M059J (cell line): ENCODE measurements at regions not wholly inside any gene's neighbourhood (a gene's known extent, or its start where the extent isn't known, plus 50 kb on each side); places are given as distances from the start of the nearest gene placed in this dataset.

ENCODE experiments used
- DNase-seq: peaks from one replicate; pipeline ENCODE4 v3.0.0-alpha.2; 2012; ENCODE audit warnings: low read depth

DNA sequence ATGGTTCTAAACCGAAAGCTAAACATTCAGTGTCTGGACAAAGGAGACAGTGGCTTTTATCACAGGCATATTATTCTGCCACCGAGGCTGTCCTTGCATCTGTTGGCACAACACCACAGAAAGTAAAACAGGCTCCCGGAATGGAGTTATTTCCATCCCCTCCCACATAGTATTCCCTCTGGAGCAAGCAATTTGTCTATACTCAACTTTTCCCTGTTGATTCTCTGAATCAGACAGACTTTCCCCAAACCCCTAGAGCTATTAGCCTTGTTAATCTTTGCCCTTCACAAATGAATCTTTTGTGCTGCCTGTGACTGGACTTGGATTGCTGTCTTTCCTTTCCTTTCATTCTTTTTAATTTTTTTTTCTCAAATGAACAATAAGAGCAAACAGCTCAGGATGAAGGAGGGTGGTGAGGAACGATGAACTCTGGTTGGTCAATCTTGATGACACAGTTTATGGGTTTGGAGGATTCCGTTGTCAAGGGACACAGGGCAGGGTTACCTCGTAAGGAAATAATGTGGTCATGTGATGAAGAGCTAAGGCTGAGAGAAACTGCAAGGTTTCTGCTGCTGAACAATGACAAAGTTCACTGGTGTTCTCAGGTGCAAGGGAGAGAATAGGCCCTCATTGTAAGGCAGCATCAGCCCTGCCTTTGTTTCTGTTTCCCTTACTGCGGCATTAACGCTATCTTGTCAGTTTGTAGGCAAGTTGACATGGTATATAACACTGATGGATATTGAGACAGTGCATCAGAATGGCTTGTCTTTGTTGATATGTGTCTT, 275.0 kb upstream of the BMP2 start:
- DNase-seq, result peak; percentile 65

DNA sequence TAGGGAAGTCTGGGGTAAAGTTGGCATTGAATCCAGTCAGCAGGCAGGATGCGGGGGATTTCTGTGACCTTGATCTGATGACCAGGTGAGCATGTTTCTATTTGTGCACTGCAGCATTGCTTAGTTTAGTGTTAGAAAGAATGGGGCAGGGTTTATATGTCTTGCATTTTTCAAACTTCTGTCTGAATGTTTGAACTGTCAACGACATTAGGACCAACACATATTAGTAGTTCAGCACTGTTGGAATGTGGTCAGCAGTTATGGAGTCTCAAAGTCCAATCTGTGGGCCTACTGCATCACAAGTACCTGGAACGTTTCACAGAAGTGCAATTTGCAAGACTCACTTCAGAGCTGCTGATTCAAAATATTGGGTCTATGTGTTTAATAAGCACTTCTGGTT, 276.6 kb upstream of the BMP2 start:
- no peak for DNase-seq

DNA sequence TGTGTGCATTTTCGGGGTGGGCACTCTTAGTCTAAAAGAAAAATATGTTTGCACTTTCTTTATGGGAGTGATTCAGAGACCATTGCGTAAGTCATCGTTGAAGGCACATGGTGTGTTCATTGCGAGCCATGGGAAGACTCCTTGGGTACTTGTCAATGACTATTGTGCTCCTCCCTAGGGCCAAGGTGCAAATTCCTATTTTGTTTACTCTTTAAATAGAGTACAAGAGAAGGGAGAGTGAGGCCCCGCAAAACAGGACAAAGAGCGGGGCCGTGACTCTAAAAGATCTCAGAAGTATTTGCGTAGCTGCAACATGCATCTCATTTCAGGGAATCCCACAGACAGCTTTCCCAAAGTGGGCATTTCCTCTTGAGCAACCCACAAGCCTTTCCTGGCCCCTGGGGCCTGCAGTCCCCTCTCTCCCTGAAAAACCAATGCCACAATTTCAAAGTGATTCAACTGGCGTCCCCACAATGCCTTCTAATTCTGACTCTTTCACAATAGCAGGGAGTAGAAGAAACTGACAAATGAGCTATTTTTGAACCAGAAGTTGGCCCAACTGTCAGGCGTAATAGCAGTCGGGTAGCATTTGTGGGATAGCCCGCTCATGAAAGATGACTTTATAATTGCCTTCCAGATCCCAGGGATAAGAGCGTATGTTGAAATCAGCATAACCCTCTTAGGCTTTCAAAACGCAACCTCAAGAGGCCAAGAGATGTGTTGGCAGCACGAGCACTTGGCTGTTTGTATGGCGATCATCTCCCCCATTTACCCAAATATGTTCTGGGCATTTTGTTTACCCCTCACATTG, 277.9 kb upstream of the BMP2 start:
- DNase-seq, result peak; percentile 55

DNA sequence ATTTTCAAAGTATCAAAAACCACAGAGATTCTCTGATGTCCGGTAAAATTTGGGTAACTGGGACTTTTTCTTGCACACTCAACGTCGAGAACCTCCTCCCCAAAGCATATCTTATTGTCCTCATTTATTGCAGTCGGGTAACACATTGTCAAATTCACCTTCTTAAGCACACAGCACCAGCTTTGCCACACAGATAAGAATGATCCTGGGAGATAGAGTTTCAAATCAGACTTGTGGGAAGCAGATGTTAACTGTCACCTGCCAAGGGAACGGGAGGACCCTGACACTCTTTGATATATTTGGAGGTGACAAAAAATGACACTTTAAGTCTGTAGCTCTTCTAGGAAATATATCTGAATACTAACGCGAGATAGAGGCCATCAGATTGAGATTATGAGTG, 282.1 kb upstream of the BMP2 start:
- DNase-seq, result no peak

DNA sequence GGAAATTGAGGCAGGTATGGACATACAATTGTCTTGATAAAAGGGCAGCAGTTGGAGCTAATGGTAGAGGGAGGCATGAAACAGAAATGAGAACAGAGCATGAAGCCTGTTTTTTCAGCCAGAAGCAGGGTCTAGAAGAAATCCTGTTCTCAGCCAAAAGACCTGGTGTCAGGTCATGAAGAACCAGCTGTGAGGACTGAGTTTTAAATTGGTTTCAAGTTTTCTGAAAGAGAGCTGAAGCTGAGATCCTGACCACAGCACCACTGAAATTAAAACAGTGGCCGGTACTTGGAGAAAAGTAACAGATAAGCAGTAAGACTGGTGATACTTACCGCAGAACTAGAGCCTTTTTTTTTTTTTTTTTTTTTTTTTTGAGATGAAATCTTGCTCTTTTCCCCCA, 283.8 kb upstream of the BMP2 start:
- DNase-seq, result no peak

DNA sequence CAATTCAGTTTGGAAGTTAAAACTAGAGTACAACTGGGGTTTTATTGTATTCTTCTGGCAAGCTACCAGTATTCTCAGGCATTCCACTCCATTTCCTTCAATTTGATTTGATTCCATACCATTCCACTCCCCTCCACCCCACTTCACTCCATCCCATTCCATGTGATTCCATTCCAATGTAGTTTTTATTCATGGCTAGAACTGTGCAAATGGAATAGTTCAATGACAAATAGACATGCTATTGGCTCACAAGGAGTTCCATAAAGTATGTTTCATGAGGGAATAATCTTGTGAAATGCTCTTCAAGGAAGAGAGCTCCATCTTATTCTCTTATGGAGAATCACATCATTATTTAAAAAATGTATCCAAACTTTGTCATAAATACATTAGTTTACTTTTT, 285.0 kb upstream of the BMP2 start:
- no peak for DNase-seq

DNA sequence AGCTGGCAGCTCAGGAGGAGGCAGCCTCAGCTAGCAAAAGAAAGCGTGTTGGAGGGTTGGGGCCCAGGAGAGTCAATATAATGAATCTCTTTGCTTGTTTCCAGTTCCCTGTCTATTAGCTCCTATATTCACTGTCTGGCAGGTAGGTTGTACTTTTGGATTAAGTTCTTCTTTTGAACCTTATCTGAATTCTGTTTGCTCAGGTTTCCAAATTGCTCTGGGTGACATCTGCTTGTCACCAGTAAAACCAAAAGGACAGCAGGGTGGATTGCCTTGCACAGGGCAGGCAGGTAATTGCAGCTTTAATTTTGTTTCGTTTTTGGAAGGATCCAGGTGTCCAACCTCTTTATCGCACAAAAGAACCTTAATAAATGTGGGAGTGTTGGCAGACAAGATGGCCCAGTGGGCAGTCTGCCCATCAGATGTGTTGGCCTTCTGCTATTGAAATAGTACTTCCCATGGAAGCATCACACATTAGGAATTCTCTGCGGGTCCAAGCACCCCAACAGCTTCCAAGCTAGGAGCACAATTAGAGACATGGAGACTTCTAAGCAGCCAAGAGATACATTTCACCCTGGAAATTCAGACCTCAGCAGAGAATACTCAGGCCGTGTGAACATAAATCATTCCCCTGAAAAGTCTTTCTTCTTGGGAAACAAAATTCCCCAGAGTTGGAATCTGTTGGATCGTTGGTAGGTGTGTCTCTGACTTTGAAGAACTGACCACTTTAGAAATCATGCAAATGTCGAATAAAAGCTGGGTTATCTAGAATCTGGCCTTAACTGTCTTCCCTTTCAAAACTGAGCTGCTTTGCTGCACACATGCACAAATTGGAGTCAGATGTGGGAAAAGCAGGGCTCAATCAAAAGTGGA, 286.9 kb upstream of the BMP2 start:
- DNase-seq, result no peak

DNA sequence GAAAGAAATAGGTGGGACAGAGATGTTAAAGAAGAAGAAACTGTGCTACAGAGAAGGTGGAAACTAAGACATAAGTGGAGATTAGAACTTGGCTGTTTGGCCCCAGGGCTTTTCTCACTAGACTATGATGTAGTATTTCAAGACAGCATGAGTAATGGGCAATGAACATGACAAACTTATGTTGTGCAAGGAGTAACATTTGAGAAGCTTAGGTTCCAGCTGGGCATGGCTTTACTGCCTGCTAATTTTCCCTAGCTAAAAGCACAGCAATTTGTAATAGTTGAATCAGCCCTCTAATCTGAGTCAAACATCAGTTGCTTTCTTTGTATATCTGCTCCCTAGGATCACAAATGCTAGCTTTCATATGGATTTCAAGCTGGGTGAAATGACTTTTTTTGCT, 294.3 kb upstream of the BMP2 start:
- peak; percentile 81 for DNase-seq

DNA sequence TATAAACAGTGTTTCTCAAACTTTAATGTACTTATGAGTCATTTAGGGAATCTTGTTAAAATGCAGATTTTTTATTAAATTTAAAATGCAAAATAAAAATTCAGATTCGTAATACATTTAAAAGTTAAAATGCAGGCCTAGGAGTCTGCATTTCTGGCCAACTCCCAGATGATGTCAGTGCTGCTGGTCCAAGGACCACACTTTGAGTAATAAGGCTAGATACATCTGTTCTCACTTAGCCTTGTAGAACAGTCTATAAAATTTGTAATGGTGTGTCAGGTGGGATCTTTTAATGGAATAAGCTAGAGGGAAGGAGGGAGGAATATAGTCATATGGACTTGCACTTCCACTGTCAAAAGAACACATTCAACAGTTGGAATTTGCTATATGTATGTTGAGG, 295.6 kb upstream of the BMP2 start:
- DNase-seq, result no peak

DNA sequence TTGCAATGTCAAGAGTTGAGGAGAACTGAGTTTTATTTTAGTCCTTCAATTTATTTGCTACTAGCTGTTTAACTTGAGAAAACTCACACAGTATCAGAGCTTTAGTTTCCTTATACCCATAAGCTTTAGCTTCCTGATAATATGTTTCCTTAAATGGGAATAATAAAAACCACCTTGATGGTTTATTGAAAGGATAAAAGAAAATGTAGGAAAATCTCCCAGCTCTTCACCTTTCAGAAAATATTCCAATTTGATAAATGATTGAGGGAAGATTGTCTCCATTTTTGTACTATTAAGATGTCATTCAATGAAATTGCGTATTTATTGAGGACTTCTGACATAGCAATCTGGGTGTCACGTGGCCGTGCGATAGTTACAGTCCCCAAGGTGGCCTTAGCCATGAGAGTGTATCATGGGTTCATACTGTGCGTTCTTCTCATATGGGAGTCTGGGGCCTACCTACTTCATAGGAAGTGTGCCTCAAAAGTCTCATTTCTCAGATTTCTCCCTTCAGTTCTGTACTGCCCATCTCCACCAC, 296.3 kb upstream of the BMP2 start:
- DNase-seq, result no peak

DNA sequence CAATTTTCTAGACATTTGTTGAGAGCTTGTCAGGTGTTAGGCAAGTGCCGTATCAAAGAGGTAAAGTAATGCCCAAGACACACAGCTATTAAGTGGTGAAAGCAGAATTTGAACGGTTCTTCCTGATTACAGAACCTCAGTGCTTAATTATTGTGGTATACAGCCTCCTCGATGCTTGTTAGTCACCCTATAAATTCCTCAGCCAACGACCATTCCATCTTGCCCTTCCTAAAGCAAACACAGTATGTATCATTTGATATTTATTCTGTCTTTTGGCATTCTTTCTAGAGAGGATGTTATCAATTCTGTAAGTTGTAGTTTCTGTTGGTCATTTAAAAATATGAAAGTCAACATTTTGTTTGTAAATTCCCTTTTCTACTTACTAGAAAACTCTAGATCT, 297.8 kb upstream of the BMP2 start:
- peak; percentile 18 for DNase-seq

DNA sequence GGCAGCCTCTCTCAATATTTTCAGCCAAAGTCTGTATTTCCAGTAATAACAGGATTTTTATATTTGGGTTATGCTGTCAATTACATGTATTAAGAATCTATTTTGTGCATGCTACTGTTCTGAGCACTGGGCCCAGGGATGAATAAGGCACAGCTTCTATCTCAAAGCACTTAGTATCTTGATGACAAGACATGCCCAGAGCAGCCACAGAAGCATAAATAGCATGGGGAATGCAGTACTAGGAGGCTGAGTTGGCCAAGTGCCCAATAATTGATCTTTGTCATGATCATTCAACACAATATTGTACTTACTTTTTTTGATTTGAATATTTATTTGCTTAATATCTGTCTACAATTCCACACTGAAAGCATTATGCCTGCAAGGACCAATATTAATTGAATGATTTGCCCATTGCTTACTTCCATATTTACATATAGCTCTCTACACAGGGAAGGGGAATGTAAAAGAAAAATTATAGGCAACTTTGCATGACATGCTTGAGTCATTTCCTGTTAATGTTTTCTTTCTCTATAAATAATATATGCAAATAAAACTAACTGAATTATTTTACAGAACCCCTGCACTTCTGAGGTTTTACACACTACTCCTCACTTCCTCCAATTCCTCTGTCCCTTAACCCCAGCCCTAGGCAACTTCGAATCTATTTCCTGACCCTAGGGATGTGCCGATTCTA, 298.9 kb upstream of the BMP2 start:
- DNase-seq, result no peak

DNA sequence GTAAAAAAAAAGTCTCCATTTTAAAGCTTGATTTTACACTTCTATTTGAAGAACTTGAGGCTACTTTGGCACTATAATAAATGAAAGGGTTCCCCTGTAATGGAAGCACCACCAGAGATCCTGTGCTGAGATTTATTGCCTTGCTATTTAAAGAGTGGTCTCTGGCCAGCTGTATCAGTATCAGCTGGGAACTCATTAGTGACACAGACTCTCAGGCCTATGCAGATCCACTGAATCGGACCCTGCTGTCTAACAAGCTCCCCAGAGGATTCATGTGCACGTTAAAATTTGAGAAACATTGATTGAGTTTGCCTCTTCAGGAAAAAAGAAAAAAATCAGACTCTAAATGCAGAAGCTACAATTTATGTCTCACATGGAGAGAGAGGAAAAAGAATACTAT, 299.9 kb upstream of the BMP2 start:
- no peak for DNase-seq

DNA sequence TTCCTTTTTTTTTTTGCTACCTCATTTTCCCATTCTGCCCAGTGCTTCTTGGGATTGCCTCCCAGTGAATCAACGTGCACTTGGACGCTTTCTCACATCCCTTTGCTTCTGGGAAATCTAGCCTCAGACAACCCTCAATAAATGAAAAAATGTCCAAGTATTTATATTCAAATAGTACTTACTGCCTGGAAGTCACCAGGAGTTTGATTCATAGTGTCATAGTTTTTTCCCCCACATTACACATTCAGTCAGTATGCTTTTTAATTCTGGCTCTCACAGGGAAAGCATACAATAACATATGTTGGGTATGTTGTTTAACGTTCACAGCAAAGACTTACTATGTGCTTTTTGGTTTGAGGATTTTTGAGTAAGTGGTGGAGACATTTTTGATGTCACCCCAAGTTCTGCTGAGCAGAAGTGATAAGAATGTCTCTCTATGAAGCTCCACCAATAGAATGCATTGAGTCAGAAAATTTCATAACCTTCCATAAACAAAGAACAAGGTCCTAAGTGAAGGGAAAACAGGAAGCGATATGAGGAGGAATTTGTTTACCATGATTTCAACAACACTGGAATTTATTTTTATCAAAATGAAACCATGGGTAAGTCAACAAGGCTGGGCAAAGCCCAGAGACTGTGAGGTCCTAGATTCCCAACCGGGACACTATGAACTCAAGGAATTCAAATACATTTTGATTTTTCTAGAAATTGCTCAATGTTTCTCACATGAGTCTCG, 301.2 kb upstream of the BMP2 start:
- DNase-seq, result peak; percentile 43

DNA sequence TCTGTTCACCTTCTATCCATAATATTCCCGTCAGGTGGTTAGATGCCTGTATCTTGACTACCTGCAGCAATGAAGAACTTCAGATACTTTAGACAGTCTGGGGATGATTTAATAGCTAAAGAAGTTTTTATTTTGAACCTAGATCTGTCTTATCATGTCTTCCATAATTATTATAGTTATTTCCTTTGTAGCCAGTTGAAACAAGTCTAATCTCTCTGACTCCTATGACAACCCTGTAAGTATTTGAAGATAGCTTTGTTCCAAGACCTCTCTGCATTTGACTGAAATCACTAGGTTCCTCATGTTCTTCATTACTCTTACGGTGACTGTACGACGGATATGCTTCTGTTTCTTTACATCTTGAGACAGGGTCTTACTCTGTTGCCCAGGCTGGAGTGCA, 316.6 kb upstream of the BMP2 start:
- DNase-seq, result no peak

DNA sequence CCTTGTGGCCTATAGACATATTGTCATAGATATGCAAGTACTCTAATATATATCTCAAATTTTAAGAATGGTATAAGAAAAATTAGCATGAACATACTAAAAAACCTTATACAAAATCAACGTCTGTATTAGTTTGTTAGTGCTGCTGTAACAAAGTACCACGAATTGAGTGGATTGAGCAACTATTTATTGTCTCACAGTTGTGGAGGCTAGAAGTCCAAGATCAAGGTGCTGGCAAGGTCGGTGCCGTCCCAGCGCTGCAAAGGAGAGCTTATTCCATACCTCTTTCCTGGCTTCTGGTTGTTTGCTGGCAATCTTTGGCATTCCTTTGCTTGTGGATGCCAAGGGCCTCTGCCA, 317.6 kb upstream of the FERMT1 start:
- no peak for DNase-seq

DNA sequence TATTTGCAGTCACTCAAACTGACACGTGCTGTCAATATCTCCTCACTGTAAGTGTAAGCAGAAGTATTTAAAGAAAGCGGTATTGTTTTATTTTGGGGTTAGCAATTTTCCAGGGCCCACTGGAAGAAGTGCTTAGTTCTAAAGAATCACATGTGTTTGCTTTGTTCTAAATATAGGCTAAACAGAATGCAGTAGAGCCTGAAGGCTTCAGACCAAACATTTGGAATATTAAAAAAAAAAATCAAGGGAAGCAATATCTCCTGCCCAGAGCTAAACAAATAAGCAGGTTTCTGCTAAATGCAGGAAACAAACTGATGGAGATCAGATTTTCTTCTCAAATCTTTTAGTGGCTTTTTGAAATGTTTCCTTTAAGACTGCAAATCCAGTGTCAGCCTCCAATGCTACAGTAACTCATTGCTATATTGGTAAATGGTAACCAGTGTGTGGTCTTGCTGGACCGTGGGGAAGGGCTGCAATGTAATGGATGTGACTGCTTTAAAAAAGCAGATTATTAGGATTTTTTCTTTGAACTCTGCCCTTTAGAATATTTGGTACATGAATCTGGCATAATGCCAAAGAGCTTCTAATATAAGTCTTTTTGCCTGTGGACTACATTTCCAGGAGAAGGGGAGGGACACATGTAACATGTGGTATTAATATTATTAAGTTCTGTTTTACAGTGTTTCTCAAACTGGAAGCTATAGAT, 317.1 kb upstream of the FERMT1 start:
- DNase-seq, result no peak

DNA sequence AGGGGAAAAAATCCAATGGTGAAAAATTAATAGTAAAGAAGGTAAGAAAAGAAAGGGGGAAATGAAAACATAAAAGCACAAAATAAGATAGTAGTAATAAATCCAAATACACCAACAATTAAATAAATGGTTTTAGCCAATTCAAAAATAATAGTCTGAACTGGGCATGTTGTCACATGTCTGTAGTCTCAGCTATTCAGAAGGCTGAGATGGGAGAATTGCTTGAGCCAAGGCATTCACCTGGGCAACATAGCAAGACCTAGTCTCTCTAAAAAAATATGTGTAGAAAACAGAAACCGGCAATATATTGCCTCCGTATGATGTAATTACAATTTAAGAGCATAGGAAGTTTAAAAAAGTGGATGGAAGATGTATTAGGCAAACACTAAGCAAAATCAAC, 311.3 kb upstream of the FERMT1 start:
- DNase-seq, result no peak

DNA sequence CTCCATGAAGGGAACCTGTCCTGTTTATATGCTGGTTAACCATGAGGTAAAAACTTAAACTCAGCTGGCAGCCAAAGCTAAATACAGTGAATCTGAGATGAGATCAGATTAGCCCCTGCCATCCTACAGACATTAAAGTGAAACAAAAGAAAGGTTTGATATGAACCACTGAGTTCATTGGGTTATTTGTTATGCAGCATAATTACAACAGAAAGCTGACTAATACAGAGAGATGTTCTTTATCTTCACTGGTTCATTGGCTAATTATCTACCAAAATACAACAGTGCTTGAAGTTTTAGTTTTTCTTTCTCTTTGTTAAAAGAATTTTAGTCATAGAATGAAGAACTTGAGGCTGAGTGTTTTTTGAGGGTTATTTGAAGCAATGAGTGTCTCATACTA, 307.6 kb upstream of the FERMT1 start:
- no peak for DNase-seq

DNA sequence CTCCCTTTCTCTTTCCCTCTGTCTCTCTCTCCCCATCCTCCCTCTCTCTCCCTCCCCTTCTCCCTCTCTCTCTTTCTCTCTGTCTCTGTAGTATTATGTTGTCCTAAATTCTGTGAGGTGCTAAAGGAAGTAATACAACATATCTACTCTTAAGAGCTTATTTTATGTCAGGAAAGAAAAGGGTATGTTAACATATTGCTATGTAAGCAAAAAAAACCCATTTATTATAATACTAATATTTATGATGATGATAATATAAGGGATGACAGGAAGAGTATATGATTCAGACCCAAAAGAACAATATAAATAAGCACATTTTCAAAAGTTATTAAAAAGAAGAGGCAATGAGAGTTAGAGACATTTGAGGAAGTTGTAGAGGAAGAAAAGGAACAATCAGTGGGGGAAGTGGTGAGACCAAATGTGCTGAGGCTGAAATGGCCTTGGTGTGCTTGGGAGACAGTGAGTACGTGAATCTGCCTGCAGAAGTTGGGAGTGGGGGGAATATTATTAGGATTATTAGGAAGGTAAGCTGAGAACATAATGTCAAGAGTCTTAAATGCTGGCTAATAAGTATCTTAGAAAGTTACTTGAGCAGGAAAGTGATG, 303.6 kb upstream of the FERMT1 start:
- DNase-seq, result no peak
